ENCODE measurements at regions not wholly inside any gene's neighbourhood (a gene's known extent, or its start where the extent isn't known, plus 50 kb on each side); places are given as distances from the start of the nearest gene placed in this dataset.

- TF ChIP-seq EZH2 (IDR thresholded peaks at IDR 0.05; ENCODE audit: borderline replicate concordance) (no peak), CTCF (IDR thresholded peaks at IDR 0.05; ENCODE audit: poor library complexity) (no peak), EZH2phosphoT487 (IDR thresholded peaks at IDR 0.05; ENCODE audit: low read depth, severe bottlenecking, unreplicated experiment) (no peak)
Measured at GRCh38 chr2:138421315-138421970, 80.1 kb upstream of the SPOPL start.

All from hepatocyte (in vitro differentiated cells).